Hypothalamus (tissue), 51 donors: ENCODE measurements at regions not wholly inside any gene's neighbourhood (a gene's known extent, or its start where the extent isn't known, plus 50 kb on each side); places are given as distances from the start of the nearest gene placed in this dataset.

Source experiments
- DNase-seq, 51 donors: peaks; one replicate each; lab custom pipeline; 2025; lab: John Stamatoyannopoulos, UW

DNA sequence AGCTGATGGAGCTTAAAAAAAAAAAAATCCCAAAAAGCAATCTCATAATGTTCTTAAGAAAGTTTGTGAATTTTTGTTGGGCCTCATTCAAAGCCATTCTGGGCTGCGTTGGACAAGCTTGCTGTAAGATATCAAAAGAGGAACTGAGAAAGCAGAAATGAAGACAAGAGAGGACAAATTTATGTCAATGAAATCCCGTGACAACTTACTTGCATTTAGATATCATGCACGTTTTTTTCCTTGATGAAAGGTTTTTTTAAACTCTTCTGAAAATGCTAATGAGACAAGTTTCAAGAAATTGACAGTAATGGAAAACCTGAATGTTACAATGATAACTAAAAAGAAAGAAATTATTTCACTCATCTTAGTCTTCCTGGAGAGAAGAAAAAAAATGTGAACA is 662.9 kb downstream of the SQOR start:
- DNase-seq, result no peak

- DNase-seq, result no peak
These were observed 665.9 kb downstream of the SQOR start for GRCh38 chr15:46300716-46301115.

DNA sequence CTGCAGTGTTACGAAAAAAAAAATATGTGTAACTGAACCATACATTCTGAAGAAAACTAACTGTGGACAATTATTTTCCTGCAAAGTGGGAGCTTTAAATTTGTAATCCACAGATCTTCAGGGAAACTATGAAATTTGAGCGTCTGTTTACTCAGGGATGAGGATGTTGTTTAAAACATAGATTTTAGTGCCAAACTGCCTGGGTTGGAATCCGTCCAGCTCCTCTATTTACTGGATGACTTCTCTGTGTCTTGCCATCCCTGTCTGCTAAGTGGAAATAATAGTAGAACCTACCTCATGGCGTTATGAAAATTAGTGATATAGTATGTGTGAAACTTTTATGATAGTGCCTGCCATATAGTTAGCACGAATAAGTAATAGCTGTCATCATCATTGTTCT is 666.5 kb downstream of the SQOR start:
- DNase-seq, result no peak

DNA sequence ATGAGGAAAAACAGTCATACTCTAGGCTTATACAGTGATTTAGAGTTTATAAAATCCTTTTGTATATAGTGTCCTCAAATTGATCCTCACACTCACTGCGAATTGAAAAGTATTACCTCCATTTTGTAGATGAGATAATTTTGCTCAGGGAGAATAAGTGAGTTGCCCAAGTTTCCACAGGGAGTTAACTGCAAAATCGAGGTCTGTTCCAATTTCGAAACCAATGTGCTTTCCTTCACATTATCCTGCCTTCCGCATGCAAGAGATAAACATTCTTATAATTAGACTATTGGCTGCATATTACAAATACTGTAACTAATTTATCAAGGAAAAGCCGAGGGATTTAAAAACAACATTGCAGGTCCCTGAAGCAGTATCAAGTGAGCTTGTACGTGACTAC is 667.0 kb downstream of the SQOR start:
- no peak for DNase-seq

- no peak for DNase-seq
These were observed 669.5 kb downstream of the SQOR start for GRCh38 chr15:46304321-46304720.

- no peak for DNase-seq
These were observed 672.9 kb downstream of the SQOR start for GRCh38 chr15:46307746-46308145.

GRCh38 chr15:46309914-46310313 is 675.1 kb downstream of the SQOR start:
- DNase-seq, result no peak

GRCh38 chr15:46312133-46312740 is 677.4 kb downstream of the SQOR start:
- DNase-seq, result peak in 43 of 51 donors; percentile 2 to 80 (median 37)

DNA sequence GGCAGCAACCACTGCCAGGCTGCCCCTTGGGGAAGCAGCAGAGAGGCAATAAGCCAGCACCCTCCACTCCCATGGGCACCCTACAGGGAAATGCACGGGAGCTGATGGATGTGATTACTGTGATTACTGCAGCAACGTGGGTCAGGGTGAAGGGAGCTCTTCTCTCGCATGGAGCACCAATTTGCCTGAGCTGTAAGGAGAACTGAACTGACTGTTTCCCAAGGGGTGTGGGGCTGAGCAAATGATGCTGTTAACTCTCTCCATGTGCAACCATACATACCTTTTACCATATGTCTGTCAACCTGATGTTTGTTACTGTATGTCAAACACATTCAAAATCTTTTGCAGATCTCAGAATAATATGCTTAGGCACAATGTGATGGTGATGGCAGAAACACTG is 680.6 kb downstream of the SQOR start:
- no peak for DNase-seq

GRCh38 chr15:46316024-46316423 is 681.2 kb downstream of the SQOR start:
- no peak for DNase-seq

DNA sequence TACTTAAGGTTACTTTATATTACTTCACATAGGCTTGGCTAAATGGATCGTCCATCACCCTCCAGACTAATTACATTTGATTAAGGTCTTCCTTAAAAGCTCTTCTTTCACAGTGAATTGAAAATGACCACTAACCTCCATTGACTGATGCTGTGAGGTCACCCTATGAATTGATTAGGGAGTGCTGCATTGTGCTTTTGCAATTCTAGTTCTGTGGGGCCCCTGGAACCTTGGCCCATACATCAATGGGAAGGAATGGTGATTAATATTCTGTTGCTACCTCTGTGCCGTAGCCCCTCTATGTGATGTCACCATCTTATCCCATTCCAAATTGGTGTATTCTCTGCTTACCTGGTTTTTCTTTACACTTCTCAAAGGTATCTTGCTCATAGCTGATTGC is 682.2 kb downstream of the SQOR start:
- no peak for DNase-seq

DNA sequence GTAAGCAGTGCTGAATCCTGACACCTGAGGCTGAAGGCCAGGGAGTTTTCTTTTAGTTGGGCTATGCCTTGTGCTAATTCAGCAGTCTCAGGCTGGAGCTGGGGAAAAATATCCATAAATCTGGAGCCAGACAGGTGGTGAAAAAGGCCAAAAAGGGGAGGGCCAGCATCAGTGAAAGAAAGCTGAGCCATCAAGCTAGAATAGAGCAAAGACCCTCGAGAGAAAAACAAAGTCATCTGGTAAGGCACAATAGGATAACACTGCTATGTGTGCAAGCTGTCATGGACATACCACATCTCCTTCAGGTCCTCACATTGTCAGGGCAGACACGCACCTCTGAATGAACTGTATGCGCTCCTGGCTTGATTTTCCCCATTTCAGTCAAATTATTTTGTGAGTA is 687.9 kb downstream of the SQOR start:
- DNase-seq, result no peak

- no peak for DNase-seq
These were observed 691.3 kb downstream of the SQOR start for GRCh38 chr15:46326173-46326572.

- DNase-seq, result no peak
These were observed 694.0 kb downstream of the SQOR start for GRCh38 chr15:46328821-46329220.

DNA sequence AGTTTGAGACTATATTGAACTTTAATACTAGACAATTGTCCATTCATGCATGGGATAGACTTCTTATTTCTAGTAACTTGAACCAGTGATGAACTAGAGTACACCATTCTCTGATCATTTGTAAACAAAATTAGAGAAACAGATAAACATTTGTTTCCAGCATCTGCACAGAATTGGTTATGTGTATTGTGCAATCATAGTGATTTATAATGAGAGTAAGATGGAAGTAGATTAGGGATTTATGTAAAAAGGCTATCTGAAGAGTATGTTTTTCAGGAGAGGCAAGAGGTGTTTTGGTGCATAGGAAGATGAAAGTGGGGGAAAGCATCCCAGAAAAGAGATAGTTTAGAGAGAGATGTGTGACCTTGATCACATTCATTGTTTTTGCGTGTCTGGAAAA is 695.0 kb downstream of the SQOR start:
- no peak for DNase-seq

- DNase-seq, result no peak
These were observed 696.7 kb downstream of the SQOR start for GRCh38 chr15:46331546-46331945.

DNA sequence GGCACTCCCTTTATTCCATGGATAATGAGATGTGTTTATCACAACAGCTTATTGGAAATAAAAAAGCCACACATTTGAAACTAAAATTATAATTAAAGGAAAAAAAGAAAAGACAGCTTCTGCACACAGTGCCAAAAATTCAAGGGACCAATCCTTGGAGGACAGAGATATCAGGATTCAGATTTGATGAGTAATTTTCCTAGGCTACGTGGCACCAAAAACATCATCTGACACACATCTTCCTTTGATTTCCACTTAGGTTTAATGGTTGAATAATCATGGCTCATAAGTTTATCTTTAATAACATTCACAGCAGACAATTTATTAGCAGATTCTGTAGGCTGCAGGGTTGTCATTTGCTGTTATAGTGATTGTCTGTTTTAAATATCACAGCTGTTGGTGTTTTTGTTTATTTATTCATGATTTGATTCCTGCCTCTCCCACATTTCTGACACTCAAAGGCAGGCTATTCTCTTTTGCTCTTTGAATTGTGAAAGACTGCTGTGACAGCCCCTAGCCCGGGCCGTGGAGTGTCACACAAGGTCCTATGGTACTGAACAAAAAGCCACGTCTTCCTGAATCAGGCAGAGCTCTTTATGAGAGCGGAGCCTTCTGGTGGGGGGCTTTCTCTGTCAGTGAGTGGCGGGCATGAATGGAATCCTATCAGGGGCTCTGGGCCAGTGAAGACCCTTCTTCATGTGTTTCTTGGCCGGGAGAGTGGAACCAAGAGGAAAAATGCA is 708.5 kb downstream of the SQOR start:
- DNase-seq, result peak in 3 of 51 donors; percentile 1 to 2 (median 1)

GRCh38 chr15:46344115-46344724 is 709.4 kb downstream of the SQOR start:
- no peak for DNase-seq

- DNase-seq, result no peak
These were observed 710.1 kb downstream of the SQOR start for GRCh38 chr15:46344915-46345314.

DNA sequence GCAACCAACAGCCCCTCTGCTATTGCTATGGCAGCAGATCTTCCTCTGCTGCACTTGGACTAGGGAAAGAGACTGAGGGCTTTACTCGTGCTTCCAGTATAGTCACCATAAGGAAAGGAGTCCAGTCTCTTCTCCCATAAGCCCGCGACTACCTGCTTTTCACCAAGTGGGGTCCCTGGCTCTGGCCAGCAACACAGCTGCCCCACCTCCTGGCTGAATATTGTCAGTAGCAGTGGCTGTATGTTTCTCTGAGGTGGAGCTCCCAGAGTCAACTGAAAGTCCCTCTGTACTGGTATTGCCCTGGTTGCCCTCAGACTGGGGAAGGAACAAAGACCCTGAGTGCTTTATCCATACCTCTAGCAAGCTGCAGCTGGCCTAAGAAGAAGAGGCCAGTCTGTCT is 719.6 kb downstream of the SQOR start:
- DNase-seq, result no peak

DNA sequence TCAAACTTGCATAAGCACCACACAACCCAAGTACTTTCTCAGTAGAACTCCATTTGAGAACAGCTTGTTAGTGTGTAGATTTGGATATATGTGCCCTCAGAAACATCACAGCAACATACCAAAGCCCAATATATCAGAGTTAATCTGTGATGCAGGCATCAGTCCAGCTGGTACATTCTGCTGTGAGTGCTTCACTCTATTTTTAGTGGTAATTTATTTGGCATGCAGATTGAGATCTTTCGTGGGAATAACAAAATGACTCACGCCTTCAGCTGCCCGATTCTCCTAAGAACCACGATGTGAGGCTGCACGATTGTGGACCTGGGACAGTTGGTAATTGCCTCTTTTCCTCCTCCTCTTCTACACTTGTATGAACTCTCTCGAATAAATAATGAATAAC is 730.7 kb downstream of the SQOR start:
- DNase-seq, result peak in 5 of 51 donors; percentile 1 to 68 (median 5)

DNA sequence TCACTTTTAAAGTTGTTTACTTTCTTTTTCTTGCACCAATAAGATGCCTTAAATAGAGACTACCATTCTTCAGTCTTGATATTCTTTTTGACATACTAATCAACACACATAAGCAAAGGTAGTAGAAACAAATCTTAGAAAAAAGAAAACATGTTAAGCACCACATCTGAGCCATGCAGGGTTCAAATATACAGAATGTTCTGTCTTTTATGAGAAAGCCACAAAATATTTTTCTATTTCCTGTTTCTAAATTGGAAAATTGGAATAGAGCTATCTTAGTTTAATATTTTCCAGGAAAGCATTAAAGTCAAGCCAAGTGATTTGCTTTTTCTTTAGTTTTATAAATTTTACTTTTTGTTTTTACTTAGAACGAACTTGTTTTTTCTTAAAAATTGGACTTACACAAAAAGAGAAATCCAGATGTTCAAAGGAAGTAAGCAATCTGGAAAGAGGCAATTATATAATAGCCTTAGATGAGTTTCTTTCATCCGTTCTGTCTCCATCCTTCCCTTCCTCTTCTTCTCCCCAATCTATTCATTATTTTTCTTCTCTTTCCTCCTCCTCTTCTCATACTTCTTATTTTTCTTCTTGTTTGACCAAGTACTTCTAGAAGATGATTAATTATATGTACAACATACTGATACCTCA is 731.7 kb downstream of the SQOR start:
- DNase-seq, result no peak
